RCC 7860 (cell line): ENCODE measurements at regions not wholly inside any gene's neighbourhood (a gene's known extent, or its start where the extent isn't known, plus 50 kb on each side); places are given as distances from the start of the nearest gene placed in this dataset.
"Not testable (repeated sequence)": the region's sequence is repeated elsewhere in the genome, so short reads cannot be mapped to it uniquely, and the experiment has no call there.

Source experiments
- DNase-seq: peaks from one replicate; pipeline ENCODE4 v3.0.0-alpha.2; 2015; ENCODE audit warnings: low spot score
- FAIRE-seq: peaks from 2 replicates; lab custom pipeline; 2012; peaks lifted over from hg19 to GRCh38; lab: Jason Lieb, UNC

DNA sequence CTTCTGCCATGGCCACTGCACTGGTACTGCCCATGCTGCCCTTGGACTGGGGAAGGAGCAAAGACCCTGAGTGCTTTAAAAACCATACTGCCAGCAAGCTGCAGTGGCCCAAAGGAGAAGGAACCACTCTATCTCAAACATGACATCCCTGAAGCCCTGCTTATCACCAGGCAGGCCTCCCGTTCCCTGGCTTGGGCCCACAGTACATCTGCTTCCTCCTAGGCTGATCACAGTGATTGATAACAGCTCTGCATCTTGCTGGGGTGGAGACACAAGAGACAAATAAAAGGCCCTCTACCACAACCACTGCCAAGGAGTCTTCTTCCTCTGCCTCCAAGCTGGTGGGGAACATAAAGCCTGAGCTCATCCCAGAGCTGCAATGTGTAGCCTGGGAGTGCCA lies 567.5 kb downstream of the TRHDE start:
- FAIRE-seq (no peak), DNase-seq (no peak)

DNA sequence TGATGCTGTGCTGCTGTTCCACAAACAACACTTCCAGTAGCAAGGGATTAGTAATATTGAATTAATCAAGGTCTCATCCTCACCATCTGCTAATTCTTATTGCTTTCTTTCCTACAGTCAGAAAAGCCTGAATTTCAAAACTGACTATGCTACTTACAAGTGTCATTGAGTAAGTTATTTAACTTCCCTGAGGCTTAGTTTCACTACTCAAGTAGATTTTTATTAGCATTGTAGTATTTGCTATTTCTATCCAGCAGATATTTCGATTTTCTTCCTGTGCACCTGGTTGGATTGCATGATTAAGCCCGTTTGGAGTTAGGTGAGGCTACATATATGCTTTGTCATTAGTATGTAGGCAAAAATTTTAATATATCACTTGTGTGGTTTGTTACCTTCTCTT lies 591.5 kb downstream of the TRHDE start:
- DNase-seq = no peak
- FAIRE-seq = no peak

DNA sequence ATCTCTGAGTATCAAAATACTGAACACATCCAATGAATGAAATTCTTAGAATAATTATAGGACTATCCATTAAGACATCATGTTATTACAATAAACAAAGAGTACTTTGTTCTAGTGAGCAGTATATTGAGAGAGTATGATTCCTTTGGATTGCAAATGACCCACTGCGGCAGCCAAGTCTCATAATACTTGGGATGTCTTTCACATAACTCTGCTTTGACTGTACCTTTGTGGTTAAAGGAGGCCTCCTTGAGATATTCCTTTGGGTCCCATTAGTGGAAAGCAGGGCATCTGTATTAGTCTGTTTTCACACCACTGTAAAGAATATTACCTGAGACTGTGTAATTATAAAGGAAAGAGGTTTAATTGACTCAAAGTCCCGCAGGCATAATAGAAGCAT lies 593.8 kb downstream of the TRHDE start:
- FAIRE-seq = no peak
- DNase-seq = no peak

DNA sequence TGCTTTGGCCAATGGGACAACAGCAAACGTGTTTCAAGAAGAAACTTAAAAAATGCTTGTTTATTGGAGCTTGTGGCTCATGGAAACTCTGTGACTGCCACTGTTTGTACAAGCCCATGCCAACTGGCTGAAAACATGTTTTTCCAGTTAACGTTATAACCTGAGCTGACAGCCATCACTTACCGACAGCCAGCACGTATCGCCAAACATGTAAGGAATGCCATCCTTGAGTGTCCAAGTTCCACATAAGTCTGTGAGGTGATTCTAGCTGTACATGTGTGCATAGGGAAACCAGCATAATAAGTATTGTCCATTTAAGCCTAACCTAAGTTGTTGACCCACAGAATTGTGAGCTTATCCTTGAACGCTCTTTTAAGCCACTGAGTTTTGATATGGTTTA lies 596.9 kb downstream of the TRHDE start:
- DNase-seq = no peak
- no peak for FAIRE-seq

DNA sequence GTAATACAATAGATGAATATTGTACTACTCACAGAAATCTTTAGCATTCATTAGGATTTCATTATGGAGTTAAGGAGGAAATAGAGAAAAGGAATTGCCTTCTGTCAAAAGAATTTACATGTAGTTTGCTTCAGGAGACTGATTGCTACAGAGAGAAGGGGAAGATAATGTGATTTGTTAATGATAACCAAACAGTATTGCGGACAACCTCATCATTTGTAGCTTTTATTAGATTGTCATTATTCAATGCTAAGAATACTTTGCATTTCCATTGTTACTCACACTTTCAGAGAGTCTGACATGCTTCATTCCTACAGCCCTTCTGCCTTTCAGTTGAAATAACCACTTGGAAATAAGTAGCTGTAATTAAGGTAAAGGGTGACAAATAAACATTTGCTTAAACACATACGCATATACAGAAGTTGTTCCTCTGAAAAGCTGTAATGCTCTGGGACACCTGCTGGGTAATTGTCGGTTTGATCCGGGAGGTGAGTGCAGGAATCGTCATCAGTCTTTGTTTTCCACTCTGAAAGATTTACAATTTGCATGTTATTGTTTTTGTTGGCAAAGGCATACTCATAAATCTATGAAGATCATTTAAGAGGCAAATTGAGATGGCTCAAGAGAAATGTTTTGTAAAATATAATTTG lies 600.2 kb downstream of the TRHDE start:
- no peak for FAIRE-seq
- DNase-seq = no peak

DNA sequence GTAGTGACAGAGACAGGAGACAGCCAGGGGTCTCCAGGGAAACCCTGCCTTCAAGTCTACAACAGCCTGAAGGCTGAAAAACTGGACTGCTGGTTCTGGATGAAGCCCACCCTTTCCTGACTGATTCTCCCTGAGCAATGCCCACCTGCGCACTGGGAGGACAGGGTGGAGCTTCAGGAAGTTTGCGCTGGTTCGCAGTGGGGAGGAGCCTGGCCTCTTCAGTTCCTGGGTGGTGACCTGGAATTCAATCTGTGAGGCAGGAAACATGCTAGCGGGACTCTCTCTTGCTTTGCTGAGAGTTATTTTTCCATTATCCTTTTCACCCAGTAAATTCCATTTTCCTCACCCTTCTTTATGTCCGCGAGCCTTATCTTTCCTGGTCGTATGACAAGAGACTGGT lies 600.8 kb downstream of the TRHDE start:
- no peak for FAIRE-seq
- DNase-seq = no peak

DNA sequence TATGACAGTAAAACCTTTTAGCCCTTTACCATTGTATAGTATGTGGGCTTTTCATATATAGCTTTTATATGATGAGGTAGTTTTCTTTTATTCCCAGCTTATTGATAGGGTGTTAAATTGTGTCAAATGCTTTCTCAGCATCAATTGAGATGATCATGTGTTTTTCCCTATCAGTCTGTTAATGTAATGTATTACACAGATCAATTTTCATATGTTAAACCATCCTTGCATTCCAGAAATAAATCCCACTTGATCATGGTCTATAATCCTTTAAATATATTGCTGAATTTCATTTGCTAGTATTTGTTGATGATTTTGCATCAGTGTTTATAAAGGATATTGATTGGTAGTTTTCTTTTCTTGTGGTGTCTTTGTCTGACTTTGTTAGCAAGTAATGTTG lies 603.9 kb downstream of the TRHDE start:
- no peak for DNase-seq
- FAIRE-seq = no peak

DNA sequence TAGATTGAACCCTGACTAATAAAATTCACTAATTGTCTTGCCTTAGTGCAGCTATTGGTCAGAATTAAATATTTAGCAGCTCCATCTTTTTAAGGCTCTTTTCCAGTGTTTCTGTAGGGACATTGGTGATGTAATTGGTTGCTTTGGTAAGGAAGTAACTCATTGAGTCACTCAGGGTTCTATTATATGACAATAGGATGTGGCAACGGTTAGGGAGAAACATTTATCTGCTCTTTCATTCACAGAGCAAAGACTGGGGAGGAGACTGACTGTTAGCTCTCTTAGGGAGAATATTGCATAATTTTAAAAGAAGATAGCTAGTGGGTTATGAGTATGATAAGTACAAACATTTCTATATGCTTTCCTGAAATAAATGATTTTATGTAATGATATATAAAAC lies 616.5 kb downstream of the TRHDE start:
- no peak for DNase-seq

DNA sequence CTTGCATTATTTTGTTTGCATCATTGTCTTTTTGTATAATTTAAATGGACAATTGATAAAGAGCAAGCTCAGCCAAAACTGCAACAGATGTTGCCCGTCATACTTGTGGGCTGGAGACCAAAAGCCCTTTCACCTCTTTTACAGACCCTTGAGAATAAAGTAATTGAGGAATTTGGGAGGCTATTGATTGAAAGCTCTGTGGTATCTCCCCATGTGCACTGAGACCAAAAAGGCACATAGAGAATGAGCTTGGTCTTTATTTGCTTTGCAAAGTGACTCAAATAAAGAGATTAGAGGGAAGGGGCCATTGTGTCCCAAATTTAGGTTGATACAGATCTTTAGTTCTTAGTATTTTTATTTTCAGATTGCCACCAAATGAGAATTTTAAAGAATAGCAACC lies 617.6 kb downstream of the TRHDE start:
- DNase-seq (no peak), FAIRE-seq (no peak)

More for the DNA sequence above, 616.5 kb downstream of the TRHDE start:
- no peak for FAIRE-seq

DNA sequence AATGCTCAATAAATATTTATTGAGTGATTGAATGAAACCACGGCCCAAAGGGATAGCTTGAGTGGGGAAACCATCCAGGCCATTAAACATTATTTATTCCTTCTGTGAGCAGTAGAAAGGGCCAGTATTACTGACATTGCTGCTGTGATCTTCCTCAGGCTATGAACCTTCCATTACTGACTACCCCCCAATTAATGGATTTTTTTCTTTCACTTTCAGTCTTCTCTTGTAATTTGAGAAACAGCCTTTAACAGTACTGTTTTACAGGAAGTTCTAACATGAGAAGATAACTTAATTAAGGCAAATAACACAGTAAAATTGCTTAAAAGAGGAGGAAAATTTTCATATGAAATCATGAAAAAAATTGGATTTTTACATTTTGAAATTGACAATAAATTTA lies 629.5 kb downstream of the TRHDE start:
- no peak for FAIRE-seq
- no peak for DNase-seq

DNA sequence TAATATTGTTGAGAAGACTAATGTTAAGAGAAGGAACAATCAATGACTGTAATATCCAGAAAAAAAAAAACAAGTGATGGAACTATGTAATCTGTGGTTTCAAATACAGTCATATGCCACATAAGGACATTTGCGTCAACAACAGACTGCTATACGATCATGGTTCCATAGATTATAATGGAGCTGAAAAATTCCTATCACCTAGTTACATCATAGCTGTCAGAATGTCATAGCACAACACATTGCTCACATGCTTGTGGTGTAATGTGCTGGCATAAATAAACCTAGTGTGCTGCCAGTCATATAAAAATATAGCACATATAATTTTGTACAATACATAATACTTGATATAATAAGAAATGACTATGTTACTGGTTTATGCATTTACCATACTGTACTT lies 653.5 kb downstream of the TRHDE start:
- DNase-seq (no peak), FAIRE-seq (no peak)

DNA sequence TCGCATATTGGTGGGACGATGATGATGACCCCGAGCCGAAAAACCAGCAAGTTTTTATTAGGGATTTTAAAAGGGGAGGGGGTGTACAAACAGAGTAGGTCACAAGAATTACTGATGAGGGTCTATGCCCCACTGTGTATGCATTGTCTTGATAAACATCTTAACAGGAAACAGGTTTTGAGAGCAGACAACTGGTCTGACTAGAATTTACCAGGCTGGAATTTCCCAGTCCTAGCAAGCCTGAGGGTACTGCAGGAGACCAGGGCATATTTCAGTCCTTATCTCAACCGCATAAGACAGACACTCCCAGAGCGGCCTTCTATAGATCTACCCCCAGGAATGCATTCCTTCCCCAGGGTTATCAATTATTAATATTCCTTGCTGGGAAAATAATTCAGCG lies 659.7 kb downstream of the TRHDE start:
- FAIRE-seq, DNase-seq: not testable (repeated sequence)

DNA sequence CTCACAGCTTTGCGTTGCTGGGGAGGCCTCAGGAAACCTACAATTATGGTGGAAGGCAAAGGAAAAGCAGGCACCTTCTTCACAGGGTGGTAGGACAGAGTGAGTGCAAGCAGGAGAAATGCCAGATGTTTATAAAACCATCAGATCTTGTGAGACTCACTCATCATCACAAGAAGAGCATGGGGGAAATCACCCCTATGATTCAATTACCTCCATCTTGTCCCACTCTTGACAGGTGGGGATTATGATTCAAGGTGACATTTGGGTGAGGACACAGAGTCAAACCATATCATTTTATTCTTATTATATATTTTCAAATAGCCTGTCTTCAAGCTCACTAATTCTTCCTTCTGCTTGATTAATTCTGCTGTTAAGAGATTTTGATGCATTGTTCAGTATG lies 665.3 kb downstream of the TRHDE start:
- no peak for DNase-seq
- no peak for FAIRE-seq

DNA sequence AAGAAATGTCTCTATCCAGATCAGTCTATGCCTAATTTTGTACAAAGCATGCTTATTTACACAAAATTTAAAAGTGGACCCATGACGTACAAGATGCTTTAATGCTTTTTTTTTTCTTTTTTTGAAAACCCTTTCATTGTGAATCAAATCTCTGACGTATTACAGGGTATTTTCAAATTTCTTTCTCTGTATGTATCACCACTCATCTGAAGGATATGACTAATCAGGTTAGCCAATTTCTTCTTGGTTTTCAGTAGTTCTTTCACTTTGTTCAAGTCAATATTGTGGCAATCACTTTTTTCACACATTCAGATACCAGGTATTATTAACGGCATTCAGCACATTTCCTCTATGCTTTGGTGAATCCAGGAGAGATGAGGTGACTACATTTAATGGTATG lies 685.3 kb downstream of the TRHDE start:
- no peak for FAIRE-seq

DNA sequence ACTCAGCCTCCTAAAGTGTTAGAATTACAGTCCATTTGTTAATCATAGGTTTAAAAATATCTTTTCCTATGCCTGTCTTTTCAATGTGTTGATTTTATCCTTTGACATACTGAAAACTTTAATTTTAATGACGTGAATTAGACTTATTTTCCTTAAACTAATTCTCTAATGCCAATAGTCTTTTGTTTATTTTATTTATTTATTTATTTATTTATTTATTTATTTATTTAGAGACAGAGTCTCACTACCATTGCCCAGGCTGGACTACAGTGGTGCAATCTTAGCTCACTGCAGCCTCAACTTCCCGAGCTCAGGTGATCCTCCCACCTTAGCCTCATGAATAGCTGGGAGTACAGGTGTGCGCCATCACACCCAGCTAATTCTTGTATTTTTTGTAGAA lies 694.5 kb downstream of the TRHDE start:
- no peak for DNase-seq
- FAIRE-seq = no peak

More for the DNA sequence above, 685.3 kb downstream of the TRHDE start:
- no peak for DNase-seq

DNA sequence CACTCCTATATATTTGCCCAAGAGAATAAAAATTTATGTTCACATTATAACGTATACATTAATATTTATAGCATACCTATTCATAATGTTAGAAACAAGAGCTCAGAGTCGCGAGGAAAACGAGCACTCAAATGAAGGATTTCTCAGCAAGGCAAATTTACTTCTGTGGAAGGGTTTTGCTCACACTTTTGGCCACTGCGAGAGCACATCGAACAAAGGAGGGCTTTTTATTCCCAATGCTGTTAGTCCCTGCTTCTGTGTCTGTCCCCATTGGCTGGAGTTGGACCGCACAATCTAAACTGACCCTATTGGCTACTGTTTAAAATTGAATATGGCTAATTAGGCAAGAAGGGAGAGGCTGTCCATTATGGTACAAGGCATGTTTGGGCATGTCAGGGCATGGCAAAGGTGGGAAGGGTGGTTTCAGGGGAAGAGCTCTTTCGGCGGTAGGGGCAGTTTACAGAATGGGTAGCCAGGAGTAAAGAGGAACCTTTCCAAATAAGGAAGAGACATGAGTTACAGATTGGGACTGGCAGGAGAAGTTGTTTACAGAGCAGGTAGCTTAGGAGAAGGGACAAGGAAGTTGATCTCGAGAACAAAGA lies 702.9 kb downstream of the TRHDE start:
- DNase-seq (no peak), FAIRE-seq (no peak)

DNA sequence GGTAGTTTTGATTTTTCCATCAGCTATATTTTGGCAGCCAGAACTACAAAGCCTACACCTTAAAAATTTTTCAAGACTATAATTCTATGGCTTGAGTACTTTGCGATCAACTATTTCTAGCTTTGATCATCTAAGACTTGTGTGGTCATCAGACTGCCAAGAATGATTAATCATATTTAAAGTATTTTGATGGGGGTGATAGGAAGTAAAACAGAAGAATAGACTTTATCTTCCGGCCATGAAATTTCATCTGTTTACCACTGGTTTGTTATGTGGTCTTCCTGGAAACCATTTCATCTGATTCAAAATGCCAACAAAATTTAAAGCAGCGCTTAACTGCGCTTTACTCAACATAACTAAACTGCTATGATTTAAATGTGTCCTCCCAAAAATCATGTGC lies 706.8 kb downstream of the TRHDE start:
- no peak for FAIRE-seq
- no peak for DNase-seq

DNA sequence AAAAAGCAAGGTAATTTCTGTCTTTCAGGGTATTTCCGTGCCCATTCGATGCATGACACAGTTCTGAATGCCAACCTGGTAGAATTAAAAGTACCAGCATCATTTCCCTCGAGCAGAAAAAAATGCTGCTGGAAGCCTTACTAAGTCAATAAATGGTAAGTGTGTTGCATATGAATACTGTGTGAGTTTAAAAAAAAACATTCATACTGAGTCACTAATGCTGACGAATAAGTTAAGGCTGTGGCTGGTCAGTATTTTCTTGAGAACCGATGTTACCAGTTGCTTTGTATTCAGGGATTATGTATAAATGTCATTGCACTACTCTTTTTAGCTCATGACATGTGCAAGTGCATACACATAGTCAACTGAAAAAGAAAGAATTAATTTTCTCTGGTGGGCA lies 710.2 kb downstream of the TRHDE start:
- no peak for FAIRE-seq
- no peak for DNase-seq

DNA sequence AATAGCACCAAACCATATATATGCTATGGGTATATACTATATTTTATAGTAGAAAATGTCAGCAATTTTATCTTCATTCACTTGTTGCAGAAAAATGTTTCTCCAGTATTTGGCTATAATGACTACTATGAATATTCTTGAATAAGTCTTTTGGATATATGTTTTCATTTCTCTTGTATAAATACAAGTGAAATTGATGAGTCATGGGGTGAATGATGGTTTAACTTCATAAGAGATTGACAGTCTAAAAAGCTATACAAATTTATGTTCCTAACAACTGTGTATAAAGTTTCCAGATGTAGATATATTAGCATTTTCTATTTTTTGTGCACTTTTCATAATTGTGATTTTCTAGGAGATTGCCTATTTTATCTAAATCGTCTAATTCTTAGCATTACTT lies 714.8 kb downstream of the TRHDE start:
- no peak for DNase-seq
- no peak for FAIRE-seq

DNA sequence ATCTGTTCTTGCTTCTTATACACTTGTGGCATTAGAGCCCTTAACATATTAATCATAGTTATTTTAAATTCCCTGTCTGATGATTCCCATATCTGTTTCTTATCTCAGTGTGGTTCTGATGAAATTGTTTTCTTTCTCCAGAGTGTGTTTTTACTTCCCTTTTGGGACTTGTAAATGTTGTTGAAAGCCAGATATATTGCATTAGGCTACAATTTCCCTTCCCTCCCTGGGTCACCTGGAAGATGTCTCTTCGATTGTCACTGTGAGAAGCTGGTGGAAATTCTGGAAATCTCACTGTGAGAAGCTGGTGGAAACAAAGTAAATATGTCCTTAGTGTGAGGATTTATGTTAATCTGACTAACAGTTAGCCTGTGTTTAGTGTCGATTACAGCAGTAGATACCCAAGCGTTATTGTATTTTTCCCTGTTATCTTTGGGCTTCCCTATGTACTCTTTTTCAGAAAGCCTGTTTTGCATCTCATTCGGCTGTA lies 717.3 kb downstream of the TRHDE start:
- no peak for FAIRE-seq
- DNase-seq = no peak

DNA sequence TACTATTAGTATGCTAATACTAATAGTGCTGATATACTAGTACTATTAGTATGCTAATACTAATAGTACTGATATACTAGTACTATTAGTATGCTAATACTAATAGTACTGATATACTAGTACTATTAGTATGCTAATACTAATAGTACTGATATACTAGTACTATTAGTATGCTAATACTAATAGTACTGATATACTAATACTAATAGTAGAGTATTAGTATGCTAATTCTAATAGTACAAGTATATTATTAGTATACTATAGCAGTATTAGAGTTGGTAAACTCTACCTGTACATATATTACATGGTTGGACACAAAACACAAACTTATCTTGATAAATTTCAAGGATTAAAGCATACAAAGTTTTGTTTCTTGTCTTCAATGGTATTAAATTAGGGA lies 722.9 kb downstream of the TRHDE start:
- FAIRE-seq = not testable (repeated sequence)

DNA sequence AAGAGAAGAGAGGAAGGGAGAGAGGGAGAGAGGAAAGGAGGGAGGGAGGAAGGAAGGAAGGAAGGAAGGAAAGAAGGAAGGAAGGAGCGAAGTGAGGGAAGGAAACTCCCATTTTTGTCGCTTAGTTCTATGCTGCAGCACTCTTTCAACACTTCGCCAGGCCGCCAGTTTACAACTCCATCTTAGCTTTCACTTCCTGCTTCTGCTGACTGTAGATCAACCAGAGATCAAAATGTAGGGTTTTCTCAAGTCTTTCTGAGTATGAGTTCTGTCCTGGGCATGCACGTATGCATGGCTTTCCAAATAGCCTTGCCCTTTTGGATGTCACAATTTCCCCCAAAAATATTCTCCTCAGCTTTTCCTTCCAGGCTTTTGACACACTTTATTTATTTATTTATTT lies 723.4 kb downstream of the TRHDE start:
- no peak for FAIRE-seq
- no peak for DNase-seq

More for the DNA sequence above, 722.9 kb downstream of the TRHDE start:
- not testable (repeated sequence) for DNase-seq

DNA sequence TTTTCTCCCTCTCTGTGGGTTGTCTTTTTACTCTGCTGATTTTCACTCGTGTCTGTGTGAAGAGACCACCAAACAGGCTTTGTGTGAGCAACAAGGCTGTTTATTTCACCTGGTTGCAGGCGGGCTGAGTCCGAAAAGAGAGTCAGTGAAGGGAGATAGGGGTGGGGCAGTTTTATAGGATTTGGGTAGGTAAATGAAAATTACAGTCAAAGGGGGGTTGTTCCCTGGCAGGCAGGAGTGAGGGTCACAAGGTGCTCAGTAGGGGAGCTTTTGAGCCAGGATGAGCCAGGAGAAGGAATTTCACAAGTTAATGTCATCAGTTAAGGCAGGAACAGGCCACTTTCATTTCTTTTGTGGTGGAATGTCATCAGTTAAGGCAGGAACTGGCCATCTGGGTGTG lies 729.6 kb downstream of the TRHDE start:
- not testable (repeated sequence) for DNase-seq, FAIRE-seq
